ENCODE measurements at regions not wholly inside any gene's neighbourhood (a gene's known extent, or its start where the extent isn't known, plus 50 kb on each side); places are given as distances from the start of the nearest gene placed in this dataset.

DNA sequence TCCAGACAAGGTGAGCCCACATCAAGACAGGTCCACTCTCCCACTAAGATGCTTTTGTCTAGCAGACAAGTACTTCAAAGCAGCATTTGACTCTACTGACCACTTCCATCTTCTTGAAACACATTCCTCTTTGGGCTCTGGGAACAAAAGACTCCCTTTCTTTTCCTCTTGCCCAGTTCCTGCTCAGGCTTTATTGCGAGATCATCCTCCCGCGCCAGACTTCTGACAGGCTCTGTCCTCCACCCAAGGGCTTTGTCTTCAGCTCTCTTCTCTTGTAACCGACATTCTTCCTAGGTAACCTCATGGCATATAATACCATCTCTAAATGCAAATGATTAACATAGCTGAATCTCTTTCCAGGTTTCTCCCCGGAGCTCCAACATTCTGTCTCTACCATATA, 85.8 kb downstream of the NUDT12 start:
- TF ChIP-seq, protein P1, sequence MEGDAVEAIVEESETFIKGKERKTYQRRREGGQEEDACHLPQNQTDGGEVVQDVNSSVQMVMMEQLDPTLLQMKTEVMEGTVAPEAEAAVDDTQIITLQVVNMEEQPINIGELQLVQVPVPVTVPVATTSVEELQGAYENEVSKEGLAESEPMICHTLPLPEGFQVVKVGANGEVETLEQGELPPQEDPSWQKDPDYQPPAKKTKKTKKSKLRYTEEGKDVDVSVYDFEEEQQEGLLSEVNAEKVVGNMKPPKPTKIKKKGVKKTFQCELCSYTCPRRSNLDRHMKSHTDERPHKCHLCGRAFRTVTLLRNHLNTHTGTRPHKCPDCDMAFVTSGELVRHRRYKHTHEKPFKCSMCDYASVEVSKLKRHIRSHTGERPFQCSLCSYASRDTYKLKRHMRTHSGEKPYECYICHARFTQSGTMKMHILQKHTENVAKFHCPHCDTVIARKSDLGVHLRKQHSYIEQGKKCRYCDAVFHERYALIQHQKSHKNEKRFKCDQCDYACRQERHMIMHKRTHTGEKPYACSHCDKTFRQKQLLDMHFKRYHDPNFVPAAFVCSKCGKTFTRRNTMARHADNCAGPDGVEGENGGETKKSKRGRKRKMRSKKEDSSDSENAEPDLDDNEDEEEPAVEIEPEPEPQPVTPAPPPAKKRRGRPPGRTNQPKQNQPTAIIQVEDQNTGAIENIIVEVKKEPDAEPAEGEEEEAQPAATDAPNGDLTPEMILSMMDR (IDR thresholded peaks at IDR 0.05): no peak
- TF ChIP-seq EZH2 (IDR thresholded peaks at IDR 0.05; ENCODE audit: borderline replicate concordance, insufficient read depth, low read depth, low read length, poor library complexity, severe bottlenecking): no peak
